Peyer's patch (tissue), 4 donors: ENCODE measurements at regions not wholly inside any gene's neighbourhood (a gene's known extent, or its start where the extent isn't known, plus 50 kb on each side); places are given as distances from the start of the nearest gene placed in this dataset.
A peak's percentile ranks its signal among the peaks of the same experiment; 100 is the strongest.

Experiments used
- DNase-seq, 3 donors: peaks; one replicate each; pipeline ENCODE4 v3.0.0-alpha.2; 2017 to 2019
- H3K27ac ChIP-seq, 4 donors: fragments of 200-600 bp; sonication (generic); one replicate each; pipeline ENCODE4 v1.5.1; 2016 to 2019
- H3K27me3 ChIP-seq, 2 donors: fragments of 200-600 bp; sonication (generic); one replicate each; pipeline ENCODE4 v1.5.1; 2019
- H3K36me3 ChIP-seq, 3 donors: fragments of 200-600 bp; sonication (generic); one replicate each; pipeline ENCODE4 v1.5.1; 2016 to 2019
- H3K4me1 ChIP-seq, 4 donors: fragments of 200-600 bp; sonication (generic); one replicate each; pipeline ENCODE4 v1.5.1; 2016 to 2019
- H3K4me3 ChIP-seq, 4 donors: fragments of 200-600 bp; sonication (generic); 1 replicate in 3 of 4; 2 replicates in 1 of 4; pipeline ENCODE4 v1.5.1; 2016 to 2019; ENCODE audit warnings: mild to moderate bottlenecking in 1 of 4
- H3K9me3 ChIP-seq, 4 donors: fragments of 200-600 bp; sonication (generic); one replicate each; pipeline ENCODE4 v1.5.1; 2016 to 2019; ENCODE audit warnings: mild to moderate bottlenecking in 1 of 4
- CTCF ChIP-seq, 6 experiments: fragments of 450-650 bp in 4 of 6; fragments of 200-600 bp in 2 of 6; sonication (generic) in 1 of 6; IDR thresholded peaks; one replicate each; pipeline ENCODE4 v1.5.1; 2017 to 2019; ENCODE audit warnings: antibody characterized with exemption in 6 of 6, mild to moderate bottlenecking in 3 of 6, moderate library complexity in 1 of 6
- POLR2A ChIP-seq, 2 donors: fragments of 450-650 bp; IDR thresholded peaks; one replicate each; pipeline ENCODE4 v1.5.1; 2017; ENCODE audit warnings: antibody characterized with exemption in 2 of 2, mild to moderate bottlenecking in 2 of 2, moderate library complexity in 2 of 2

DNA sequence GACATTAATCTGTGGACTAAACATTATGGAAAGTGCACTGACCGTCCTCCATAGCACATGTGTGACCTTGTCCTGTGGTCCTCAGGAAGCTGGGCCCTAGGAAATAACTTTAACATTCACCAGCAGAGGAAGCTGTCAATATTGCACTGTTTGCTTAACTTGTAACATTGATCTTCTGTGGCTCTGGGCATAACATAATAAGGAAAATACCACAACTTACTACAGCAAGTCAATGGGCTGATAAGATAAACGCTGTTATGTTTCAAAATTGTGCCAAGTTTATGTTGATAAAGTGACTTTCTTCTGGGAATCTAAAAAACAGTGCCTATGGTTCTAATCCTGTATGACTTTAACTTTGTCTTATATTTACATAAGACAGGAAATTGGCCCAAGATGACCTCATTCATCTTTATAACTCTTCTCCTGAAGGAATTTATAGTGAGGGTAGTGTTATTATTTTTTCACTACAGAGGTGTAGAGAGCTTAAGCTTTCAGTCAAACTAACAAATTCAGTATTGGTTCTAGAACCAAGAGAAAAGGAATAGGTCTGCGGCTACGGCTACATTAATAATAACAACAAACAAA lies 113.7 kb upstream of the MAP4K3 start:
- Histone ChIP-seq H3K9me3 (no peaks in the 10 kb centered on the region), H3K4me1 (peaks cover 0 to 5% (median 0%) of the 10 kb centered on the region in 4 donors), H3K36me3 (no peaks in the 10 kb centered on the region), H3K4me3 (no peak overlapping the region), H3K27me3 (no peaks in the 10 kb centered on the region), H3K27ac (peak overlapping the region in 1 of 4 donors; percentile 10)
- no peak for DNase-seq
- no peak for TF ChIP-seq POLR2A (IDR thresholded peaks at IDR 0.05)
- peak in 1 of 6 experiments; percentile 2 for TF ChIP-seq CTCF (IDR thresholded peaks at IDR 0.05)

- DNase-seq = no peak
- H3K4me3 ChIP-seq = no peak overlapping the region
- no peaks in the 10 kb centered on the region for H3K4me1 ChIP-seq
- peaks cover 0 to 17% (median 0%) of the 10 kb centered on the region in 4 donors for H3K9me3 ChIP-seq
- H3K27ac ChIP-seq = no peak overlapping the region
- TF ChIP-seq POLR2A (IDR thresholded peaks at IDR 0.05) (no peak), CTCF (IDR thresholded peaks at IDR 0.05) (no peak)
- no peaks in the 10 kb centered on the region for H3K27me3 ChIP-seq
- no peaks in the 10 kb centered on the region for H3K36me3 ChIP-seq
Observed at GRCh38 chr2:39558906-39559305, 106.8 kb upstream of the TMEM178A start.

- TF ChIP-seq POLR2A (IDR thresholded peaks at IDR 0.05) = no peak
- no peak for TF ChIP-seq CTCF (IDR thresholded peaks at IDR 0.05)
- no peak overlapping the region for H3K27ac ChIP-seq
- no peak for DNase-seq
Observed at GRCh38 chr2:39563572-39563971, 102.1 kb upstream of the TMEM178A start.

GRCh38 chr2:39567507-39567906 lies 98.2 kb upstream of the TMEM178A start:
- no peak overlapping the region for H3K27ac ChIP-seq
- TF ChIP-seq POLR2A (IDR thresholded peaks at IDR 0.05) = no peak
- TF ChIP-seq CTCF (IDR thresholded peaks at IDR 0.05) = no peak
- no peaks in the 10 kb centered on the region for H3K36me3 ChIP-seq
- peaks cover 0 to 13% (median 1%) of the 10 kb centered on the region in 4 donors for H3K9me3 ChIP-seq
- H3K4me1 ChIP-seq = peaks cover 0 to 4% (median 0%) of the 10 kb centered on the region in 4 donors
- DNase-seq = no peak
- H3K4me3 ChIP-seq = no peak overlapping the region
- no peaks in the 10 kb centered on the region for H3K27me3 ChIP-seq

More at GRCh38 chr2:39563572-39563971, 102.1 kb upstream of the TMEM178A start:
- H3K9me3 ChIP-seq = peaks cover 0 to 17% (median 1%) of the 10 kb centered on the region in 4 donors
- peaks cover 0 to 4% (median 0%) of the 10 kb centered on the region in 4 donors for H3K4me1 ChIP-seq
- H3K36me3 ChIP-seq = no peaks in the 10 kb centered on the region
- no peaks in the 10 kb centered on the region for H3K27me3 ChIP-seq
- H3K4me3 ChIP-seq = no peak overlapping the region

GRCh38 chr2:39568116-39568515 lies 97.6 kb upstream of the TMEM178A start:
- H3K4me1 ChIP-seq = peaks cover 0 to 4% (median 0%) of the 10 kb centered on the region in 4 donors
- TF ChIP-seq CTCF (IDR thresholded peaks at IDR 0.05) (no peak), POLR2A (IDR thresholded peaks at IDR 0.05) (no peak)
- H3K9me3 ChIP-seq = peaks cover 0 to 7% (median 1%) of the 10 kb centered on the region in 4 donors
- no peaks in the 10 kb centered on the region for H3K36me3 ChIP-seq
- no peaks in the 10 kb centered on the region for H3K27me3 ChIP-seq
- DNase-seq = no peak
- H3K27ac ChIP-seq = no peak overlapping the region
- H3K4me3 ChIP-seq = no peak overlapping the region
